ENCODE measurements at regions not wholly inside any gene's neighbourhood (a gene's known extent, or its start where the extent isn't known, plus 50 kb on each side); places are given as distances from the start of the nearest gene placed in this dataset.

DNA sequence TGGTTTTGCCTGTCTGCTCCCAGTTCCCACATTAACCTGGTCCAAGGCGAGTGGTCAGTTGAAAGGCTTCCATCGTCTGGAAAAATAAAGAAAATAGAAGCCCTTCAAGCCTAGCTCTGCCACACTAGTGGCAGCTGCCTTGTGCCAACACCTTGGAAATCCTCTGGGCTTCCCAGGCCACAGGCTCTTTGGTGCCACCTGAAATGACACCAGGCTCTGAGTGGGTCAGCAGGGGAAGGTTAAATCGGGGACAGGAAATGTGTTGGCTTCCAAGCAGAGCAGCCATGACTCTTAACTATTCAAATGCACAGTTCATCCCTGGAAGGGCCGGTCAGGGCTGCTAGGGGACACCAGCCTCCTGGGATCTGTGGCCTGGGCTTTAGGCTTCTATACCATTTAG lies 558.7 kb downstream of the MATN1 start:
- in situ Hi-C loops (cut with HindIII; ENCODE audit: extremely low pct_ligation_motif_present, low pct_unique_long_range_greater_than_20kb) = no loop called here
- H3K9ac ChIP-seq (ENCODE audit: insufficient read depth, low read depth, low read length) = no peak overlapping the region
- no peak for FAIRE-seq
- no peak overlapping the region for H3K4me3 ChIP-seq (replicated peaks in 1 of 3; ENCODE audit: insufficient read depth in 1 of 3, low read depth in 2 of 3, low read length in 3 of 3)
- no peaks in the 10 kb centered on the region for H4K20me1 ChIP-seq (ENCODE audit: insufficient read depth, low read length)
- no peak for DNase-seq (ENCODE audit: low spot score)
- no peak for ATAC-seq
- intact Hi-C loops (cut with micrococcal nuclease; ENCODE audit: unreplicated experiment) = no loop called here
- CTCF ChIA-PET (ENCODE audit: low intra/inter-chr PET ratio, low total read pairs) = no interaction called here
- peaks cover 0 to 4% of the 10 kb centered on the region in 2 experiments; a peak in 2 of 5 replicates for H3K27me3 ChIP-seq (ENCODE audit: control insufficient read depth in 1 of 2, insufficient read depth in 2 of 2, low read length in 2 of 2)
- POLR2A ChIA-PET = no interaction called here
- H3K36me3 ChIP-seq (replicated peaks in 1 of 2; ENCODE audit: control insufficient read depth in 1 of 2, insufficient read depth in 2 of 2, low read length in 2 of 2) = no peaks in the 10 kb centered on the region
- H3K79me2 ChIP-seq (ENCODE audit: insufficient read depth, low read length) = no peaks in the 10 kb centered on the region
- H3K9me3 ChIP-seq (ENCODE audit: low read length) = no peaks in the 10 kb centered on the region
- H2AFZ ChIP-seq (ENCODE audit: low read length) = no peak overlapping the region
- H3K4me1 ChIP-seq (ENCODE audit: insufficient read depth, low read length) = no peaks in the 10 kb centered on the region
- no peak overlapping the region for H3K27ac ChIP-seq (ENCODE audit: extremely low read length, insufficient read depth, low read length)
- no peak overlapping the region for H3K4me2 ChIP-seq (ENCODE audit: low read depth, low read length)
- no TSS peak for BruUV-seq (replicated peaks)
- WGBS (ENCODE audit: low lambda C conversion rate) = 0% methylated on average over 3 of the region's 4 CpGs
- TF ChIP-seq SP140L (CRISPR knock-in tag; IDR thresholded peaks at IDR 0.05; ENCODE audit: borderline replicate concordance) = no peak
- TF ChIP-seq DNMT1 (CRISPR knock-in tag; IDR thresholded peaks at IDR 0.05) = no peak
- TF ChIP-seq, protein P1, sequence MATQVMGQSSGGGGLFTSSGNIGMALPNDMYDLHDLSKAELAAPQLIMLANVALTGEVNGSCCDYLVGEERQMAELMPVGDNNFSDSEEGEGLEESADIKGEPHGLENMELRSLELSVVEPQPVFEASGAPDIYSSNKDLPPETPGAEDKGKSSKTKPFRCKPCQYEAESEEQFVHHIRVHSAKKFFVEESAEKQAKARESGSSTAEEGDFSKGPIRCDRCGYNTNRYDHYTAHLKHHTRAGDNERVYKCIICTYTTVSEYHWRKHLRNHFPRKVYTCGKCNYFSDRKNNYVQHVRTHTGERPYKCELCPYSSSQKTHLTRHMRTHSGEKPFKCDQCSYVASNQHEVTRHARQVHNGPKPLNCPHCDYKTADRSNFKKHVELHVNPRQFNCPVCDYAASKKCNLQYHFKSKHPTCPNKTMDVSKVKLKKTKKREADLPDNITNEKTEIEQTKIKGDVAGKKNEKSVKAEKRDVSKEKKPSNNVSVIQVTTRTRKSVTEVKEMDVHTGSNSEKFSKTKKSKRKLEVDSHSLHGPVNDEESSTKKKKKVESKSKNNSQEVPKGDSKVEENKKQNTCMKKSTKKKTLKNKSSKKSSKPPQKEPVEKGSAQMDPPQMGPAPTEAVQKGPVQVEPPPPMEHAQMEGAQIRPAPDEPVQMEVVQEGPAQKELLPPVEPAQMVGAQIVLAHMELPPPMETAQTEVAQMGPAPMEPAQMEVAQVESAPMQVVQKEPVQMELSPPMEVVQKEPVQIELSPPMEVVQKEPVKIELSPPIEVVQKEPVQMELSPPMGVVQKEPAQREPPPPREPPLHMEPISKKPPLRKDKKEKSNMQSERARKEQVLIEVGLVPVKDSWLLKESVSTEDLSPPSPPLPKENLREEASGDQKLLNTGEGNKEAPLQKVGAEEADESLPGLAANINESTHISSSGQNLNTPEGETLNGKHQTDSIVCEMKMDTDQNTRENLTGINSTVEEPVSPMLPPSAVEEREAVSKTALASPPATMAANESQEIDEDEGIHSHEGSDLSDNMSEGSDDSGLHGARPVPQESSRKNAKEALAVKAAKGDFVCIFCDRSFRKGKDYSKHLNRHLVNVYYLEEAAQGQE (IDR thresholded peaks at IDR 0.05; ENCODE audit: borderline replicate concordance in 1 of 2, low read depth in 1 of 2, low read length in 2 of 2) = no peak
- TF ChIP-seq, protein P2, sequence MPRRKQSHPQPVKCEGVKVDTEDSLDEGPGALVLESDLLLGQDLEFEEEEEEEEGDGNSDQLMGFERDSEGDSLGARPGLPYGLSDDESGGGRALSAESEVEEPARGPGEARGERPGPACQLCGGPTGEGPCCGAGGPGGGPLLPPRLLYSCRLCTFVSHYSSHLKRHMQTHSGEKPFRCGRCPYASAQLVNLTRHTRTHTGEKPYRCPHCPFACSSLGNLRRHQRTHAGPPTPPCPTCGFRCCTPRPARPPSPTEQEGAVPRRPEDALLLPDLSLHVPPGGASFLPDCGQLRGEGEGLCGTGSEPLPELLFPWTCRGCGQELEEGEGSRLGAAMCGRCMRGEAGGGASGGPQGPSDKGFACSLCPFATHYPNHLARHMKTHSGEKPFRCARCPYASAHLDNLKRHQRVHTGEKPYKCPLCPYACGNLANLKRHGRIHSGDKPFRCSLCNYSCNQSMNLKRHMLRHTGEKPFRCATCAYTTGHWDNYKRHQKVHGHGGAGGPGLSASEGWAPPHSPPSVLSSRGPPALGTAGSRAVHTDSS (CRISPR knock-in tag; conservative IDR thresholded peaks at IDR 0.05) = no peak
- TF ChIP-seq ZNF318 (CRISPR knock-in tag; IDR thresholded peaks at IDR 0.05) = no peak
- no peak for TF ChIP-seq CCDC6 (CRISPR knock-in tag; IDR thresholded peaks at IDR 0.05)
- TF ChIP-seq IRF2 (CRISPR knock-in tag; IDR thresholded peaks at IDR 0.05) = no peak
- no peak for TF ChIP-seq NKX3-1 (CRISPR knock-in tag; IDR thresholded peaks at IDR 0.05)
- TF ChIP-seq RBM39 (IDR thresholded peaks at IDR 0.05; ENCODE audit: low read depth, low read length, poor library complexity, severe bottlenecking) = no peak
- no peak for TF ChIP-seq ZNF235 (CRISPR knock-in tag; IDR thresholded peaks at IDR 0.05; ENCODE audit: borderline replicate concordance)
